22Rv1 (cell line): ENCODE measurements at regions not wholly inside any gene's neighbourhood (a gene's known extent, or its start where the extent isn't known, plus 50 kb on each side); places are given as distances from the start of the nearest gene placed in this dataset.

Experiments used
- CTCF ChIP-seq: fragments of 450-650 bp; IDR thresholded peaks from 2 replicates; pipeline ENCODE4 v1.5.1; 2017; ENCODE audit warnings: mild to moderate bottlenecking
- ZFX ChIP-seq: fragments of 450-650 bp; IDR thresholded peaks from 2 replicates; pipeline ENCODE4 v1.6.1; 2017; ENCODE audit warnings: antibody characterized with exemption, borderline replicate concordance

DNA sequence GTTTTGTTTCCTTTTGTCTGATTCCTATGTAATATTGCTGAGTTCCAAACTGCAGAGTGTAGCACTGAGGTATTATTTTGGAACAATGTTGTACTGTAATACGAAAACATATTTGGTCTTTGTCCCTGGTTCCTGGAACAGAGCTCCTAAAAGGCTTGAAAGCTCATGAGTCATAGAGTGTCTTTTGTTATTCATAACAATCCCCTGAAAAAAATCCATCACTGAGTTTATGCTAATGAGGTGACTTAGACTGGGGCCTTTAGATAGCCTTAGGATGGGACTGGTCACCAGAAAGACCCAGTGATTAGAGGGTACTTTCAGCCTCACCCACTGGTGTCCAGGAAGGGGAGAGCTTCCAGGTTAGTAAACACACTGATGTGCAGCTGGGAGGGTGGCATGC, 132.7 kb upstream of the POU5F2 start:
- no peak for TF ChIP-seq CTCF
- no peak for TF ChIP-seq ZFX
